Left ventricle myocardium inferior (tissue), 1 donor: ENCODE measurements at regions not wholly inside any gene's neighbourhood (a gene's known extent, or its start where the extent isn't known, plus 50 kb on each side); places are given as distances from the start of the nearest gene placed in this dataset.
A peak's percentile ranks its signal among the peaks of the same experiment; 100 is the strongest.

Experiments used
- DNase-seq: peaks from one replicate; pipeline ENCODE4 v3.0.0-alpha.2; 2020
- H3K27ac ChIP-seq: fragments of 200-600 bp; replicated peaks from 2 replicates; pipeline ENCODE4 v1.8.0; 2021
- H3K27me3 ChIP-seq: fragments of 200-600 bp; 2 replicates; pipeline ENCODE4 v1.8.0; 2021; ENCODE audit warnings: low read depth
- H3K36me3 ChIP-seq: fragments of 200-600 bp; 2 replicates; pipeline ENCODE4 v1.8.0; 2021
- H3K4me1 ChIP-seq: fragments of 200-600 bp; 2 replicates; pipeline ENCODE4 v1.8.0; 2021
- H3K4me3 ChIP-seq: fragments of 200-600 bp; 2 replicates; pipeline ENCODE4 v1.8.0; 2021; ENCODE audit warnings: mild to moderate bottlenecking, moderate library complexity
- H3K9me3 ChIP-seq: fragments of 200-600 bp; replicated peaks from 2 replicates; pipeline ENCODE4 v1.8.0; 2021
- CTCF ChIP-seq: fragments of 200-600 bp; IDR thresholded peaks from 2 replicates; pipeline ENCODE4 v1.8.0; 2021; ENCODE audit warnings: antibody characterized with exemption, mild to moderate bottlenecking, borderline replicate concordance
- intact Hi-C: fragments of 100-400 bp; cut with micrococcal nuclease; formaldehyde crosslinking; loops from one replicate; pipeline ENCODE4 v1.11.0; 2022
- donor health status: DM: no; HTN: yes; CAD: no; lungs with severe emphysema.

GRCh38 chr4:110359076-110359475, 116.9 kb upstream of the ENPEP start:
- H3K36me3 ChIP-seq, result no peaks in the 10 kb centered on the region
- H3K4me1 ChIP-seq, result no peaks in the 10 kb centered on the region
- TF ChIP-seq CTCF, result no peak
- no peaks in the 10 kb centered on the region for H3K9me3 ChIP-seq
- no peak overlapping the region for H3K4me3 ChIP-seq
- no peaks in the 10 kb centered on the region for H3K27me3 ChIP-seq
- intact Hi-C loops, result no loop called here
- H3K27ac ChIP-seq, result no peak overlapping the region
- DNase-seq, result no peak

- Histone ChIP-seq H3K9me3 (no peaks in the 10 kb centered on the region), H3K36me3 (no peaks in the 10 kb centered on the region), H3K4me1 (no peaks in the 10 kb centered on the region), H3K27ac (no peak overlapping the region), H3K27me3 (no peaks in the 10 kb centered on the region), H3K4me3 (no peak overlapping the region)
- no peak for DNase-seq
- intact Hi-C loops, result no loop called here
- no peak for TF ChIP-seq CTCF
Measured at GRCh38 chr4:110357521-110357920, 118.4 kb upstream of the ENPEP start.

- no peaks in the 10 kb centered on the region for H3K36me3 ChIP-seq
- H3K27ac ChIP-seq, result peak overlapping the region; percentile 25
- H3K27me3 ChIP-seq, result peaks cover 11% of the 10 kb centered on the region
- intact Hi-C loops, result no loop called here
- no peak for DNase-seq
- H3K4me1 ChIP-seq, result no peaks in the 10 kb centered on the region
- H3K4me3 ChIP-seq, result peak overlapping the region; percentile 18
- H3K9me3 ChIP-seq, result no peaks in the 10 kb centered on the region
- no peak for TF ChIP-seq CTCF
Measured at GRCh38 chr4:110354460-110354859, 121.5 kb upstream of the ENPEP start.

- Histone ChIP-seq H3K36me3 (no peaks in the 10 kb centered on the region), H3K4me3 (no peak overlapping the region), H3K27me3 (peaks cover 11% of the 10 kb centered on the region), H3K27ac (no peak overlapping the region), H3K9me3 (no peaks in the 10 kb centered on the region), H3K4me1 (no peaks in the 10 kb centered on the region)
- no peak for TF ChIP-seq CTCF
- DNase-seq, result no peak
- intact Hi-C loops, result no loop called here
Measured at GRCh38 chr4:110352670-110353442, 123.1 kb upstream of the ENPEP start.

- intact Hi-C loops, result loop anchor here (10.0 kb wide), 1 partner anchor 166 kb away; no protein-coding TSS in a partner anchor
- Histone ChIP-seq H3K27me3 (peaks cover 11% of the 10 kb centered on the region), H3K36me3 (no peaks in the 10 kb centered on the region), H3K9me3 (no peaks in the 10 kb centered on the region), H3K4me3 (no peak overlapping the region), H3K4me1 (no peaks in the 10 kb centered on the region), H3K27ac (no peak overlapping the region)
- no peak for DNase-seq
- TF ChIP-seq CTCF, result no peak
Measured at GRCh38 chr4:110348711-110349383, 127.1 kb upstream of the ENPEP start.
